Astrocyte of the cerebellum (primary cell): ENCODE measurements at regions not wholly inside any gene's neighbourhood (a gene's known extent, or its start where the extent isn't known, plus 50 kb on each side); places are given as distances from the start of the nearest gene placed in this dataset.

Experiments used
- DNase-seq: peaks from one replicate; pipeline ENCODE4 v3.0.0-alpha.2; 2011; ENCODE audit warnings: low read depth
- H3K4me3 ChIP-seq: 2 replicates; pipeline ENCODE4 v1.5.1; 2011; ENCODE audit warnings: mild to moderate bottlenecking, low read depth, low read length, moderate library complexity
- in situ Hi-C: cut with HindIII; loops from 2 replicates; pipeline ENCODE4 v1.10.0; 2017; ENCODE audit warnings: low sequenced_read_pairs
- TF ChIP-seq, protein P1 (sequence below): IDR thresholded peaks from 2 replicates; pipeline ENCODE4 v1.5.1; 2012; ENCODE audit warnings: low read length, low read depth, moderate library complexity, mild to moderate bottlenecking; ENCODE audit errors: missing control alignments

DNA sequence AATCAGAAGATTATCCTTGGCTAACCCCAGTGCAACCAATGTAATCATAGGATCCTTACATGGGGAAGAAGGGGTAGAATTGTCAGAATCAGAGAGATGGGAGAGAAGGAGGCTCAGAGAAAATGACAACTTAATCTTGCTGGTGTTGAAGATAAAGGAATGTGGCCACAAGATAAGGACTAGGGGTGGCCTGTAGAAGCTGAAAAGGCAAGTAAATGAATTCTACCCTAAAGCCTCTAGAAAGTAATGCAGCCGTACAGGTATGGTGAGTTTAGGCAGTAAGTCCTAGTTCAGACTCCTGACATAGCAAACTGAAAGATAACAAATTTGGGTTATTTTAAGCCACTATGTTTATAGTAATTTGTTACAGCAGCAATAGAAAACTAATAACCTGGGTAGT is 718.5 kb downstream of the SLITRK6 start:
- in situ Hi-C loops = no loop called here

DNA sequence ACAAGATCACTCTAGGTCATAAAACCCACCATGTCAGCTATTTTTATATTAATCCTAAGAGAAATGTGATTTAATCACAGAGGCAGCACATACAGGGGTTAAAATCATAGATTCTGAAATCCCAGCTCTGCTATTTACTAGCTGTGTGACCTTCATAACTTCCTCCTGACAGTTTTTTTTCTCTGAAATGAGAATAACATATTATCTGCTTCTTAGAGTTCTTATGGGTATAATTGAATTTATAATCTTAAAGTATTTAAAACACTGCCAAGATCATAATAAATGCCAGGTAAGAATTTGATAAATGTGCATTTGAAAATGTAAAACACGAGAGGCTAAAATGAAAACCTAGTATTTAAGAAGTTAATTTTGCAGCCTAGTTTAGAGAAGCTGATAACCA is 722.9 kb downstream of the SLITRK6 start:
- no peak overlapping the region for H3K4me3 ChIP-seq
- TF ChIP-seq, protein P1, sequence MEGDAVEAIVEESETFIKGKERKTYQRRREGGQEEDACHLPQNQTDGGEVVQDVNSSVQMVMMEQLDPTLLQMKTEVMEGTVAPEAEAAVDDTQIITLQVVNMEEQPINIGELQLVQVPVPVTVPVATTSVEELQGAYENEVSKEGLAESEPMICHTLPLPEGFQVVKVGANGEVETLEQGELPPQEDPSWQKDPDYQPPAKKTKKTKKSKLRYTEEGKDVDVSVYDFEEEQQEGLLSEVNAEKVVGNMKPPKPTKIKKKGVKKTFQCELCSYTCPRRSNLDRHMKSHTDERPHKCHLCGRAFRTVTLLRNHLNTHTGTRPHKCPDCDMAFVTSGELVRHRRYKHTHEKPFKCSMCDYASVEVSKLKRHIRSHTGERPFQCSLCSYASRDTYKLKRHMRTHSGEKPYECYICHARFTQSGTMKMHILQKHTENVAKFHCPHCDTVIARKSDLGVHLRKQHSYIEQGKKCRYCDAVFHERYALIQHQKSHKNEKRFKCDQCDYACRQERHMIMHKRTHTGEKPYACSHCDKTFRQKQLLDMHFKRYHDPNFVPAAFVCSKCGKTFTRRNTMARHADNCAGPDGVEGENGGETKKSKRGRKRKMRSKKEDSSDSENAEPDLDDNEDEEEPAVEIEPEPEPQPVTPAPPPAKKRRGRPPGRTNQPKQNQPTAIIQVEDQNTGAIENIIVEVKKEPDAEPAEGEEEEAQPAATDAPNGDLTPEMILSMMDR = no peak
- in situ Hi-C loops = no loop called here
- DNase-seq = no peak

More for the DNA sequence above, 718.5 kb downstream of the SLITRK6 start:
- H3K4me3 ChIP-seq = no peak overlapping the region
- no peak for DNase-seq
- TF ChIP-seq, protein P1 = no peak

DNA sequence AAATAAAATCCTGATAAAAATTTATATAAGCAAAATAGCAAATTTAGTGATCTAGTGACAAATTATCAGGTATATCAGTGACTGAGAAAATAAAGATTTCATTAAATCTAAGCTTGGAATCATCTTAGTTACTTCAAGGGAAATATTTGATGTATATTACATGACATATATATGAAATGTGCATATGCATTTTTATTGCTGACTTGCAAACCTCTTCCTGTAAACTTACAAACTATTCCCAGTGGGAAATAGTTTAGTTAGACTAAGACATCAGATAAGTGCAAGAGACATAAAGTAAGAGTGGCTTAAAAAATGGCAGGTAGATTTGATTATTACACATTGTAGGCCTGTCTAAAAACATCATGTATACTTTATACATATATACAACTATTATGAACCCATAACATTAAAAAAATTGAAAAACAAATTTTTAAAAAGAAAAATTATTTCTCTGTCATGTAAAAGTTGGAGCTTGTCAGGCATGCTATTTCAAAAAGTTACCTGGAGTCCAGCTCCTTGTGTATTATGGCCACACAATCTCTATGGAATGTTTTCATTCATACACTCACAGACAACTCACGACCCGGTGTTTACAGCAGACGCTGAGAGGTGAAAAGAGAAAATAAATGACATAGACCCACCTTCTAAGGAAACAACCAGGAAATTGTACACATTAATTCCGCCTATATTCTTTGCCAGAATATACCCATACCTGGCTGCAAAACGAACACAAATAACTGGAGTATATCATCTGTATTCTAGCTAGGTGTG is 724.5 kb downstream of the SLITRK6 start:
- no peak for DNase-seq

DNA sequence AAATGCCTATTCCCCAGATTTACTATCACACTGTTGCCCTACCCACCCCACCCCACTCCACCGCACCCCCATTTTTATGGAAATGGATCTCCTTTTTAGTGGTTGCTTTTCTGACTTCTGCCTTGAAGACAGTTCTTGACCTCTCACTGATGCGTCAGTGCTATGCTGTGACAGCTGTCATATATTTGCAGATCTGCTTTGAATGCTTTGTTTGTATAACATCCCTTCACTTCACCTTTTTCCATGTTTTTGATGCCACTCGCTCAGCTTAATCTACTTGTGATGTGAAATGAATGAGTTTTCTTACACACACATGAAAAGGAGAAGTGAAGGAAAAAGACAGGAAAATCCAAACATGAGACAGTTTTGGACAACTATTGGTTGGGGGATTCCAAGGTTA is 731.0 kb downstream of the SLITRK6 start:
- TF ChIP-seq, protein P1 = no peak
- in situ Hi-C loops = no loop called here

More for the DNA sequence above, 724.5 kb downstream of the SLITRK6 start:
- in situ Hi-C loops = no loop called here
- no peak overlapping the region for H3K4me3 ChIP-seq
- TF ChIP-seq, protein P1 = no peak

DNA sequence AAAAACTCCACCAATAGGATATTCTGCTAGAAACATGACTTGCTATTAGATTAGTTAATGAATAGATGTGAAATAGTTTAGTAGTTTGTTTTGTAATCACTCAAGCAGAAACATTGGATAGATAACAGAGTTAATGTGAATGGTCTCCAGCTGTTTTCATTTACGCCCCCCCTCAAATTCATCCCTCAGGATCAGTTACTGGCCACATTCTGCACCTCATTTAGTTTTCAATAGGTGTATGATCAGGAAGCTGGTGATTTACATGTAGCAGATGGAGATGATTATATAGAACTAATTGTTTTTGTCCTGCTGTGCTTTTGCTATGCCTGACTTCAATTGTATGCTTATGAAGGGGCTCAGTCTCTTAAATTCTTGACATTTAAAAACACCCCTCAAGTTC is 759.0 kb downstream of the SLITRK6 start:
- in situ Hi-C loops = no loop called here
- no peak for DNase-seq
- TF ChIP-seq, protein P1 = no peak

More for the DNA sequence above, 731.0 kb downstream of the SLITRK6 start:
- H3K4me3 ChIP-seq = no peak overlapping the region
- no peak for DNase-seq

DNA sequence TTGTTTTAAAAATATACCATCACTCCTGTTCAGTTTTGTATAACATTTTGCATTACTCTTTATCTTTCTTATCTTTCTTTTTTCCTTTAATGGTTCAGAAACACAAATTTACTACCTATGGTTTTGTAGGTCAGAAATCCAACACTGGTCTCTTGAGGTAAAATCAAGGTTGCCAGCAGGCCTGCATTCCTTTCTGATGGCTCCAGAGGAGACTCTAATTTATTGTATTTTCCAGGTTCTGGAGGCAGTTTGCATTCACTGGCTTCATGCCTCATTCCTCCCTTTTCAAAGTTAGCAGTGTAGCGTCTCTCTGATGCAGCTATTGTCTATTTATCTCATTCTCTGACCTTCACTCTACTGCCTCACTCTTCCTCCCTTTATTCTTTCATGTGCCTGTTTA is 767.4 kb downstream of the SLITRK6 start:
- in situ Hi-C loops = no loop called here
- TF ChIP-seq, protein P1 = no peak
- no peak overlapping the region for H3K4me3 ChIP-seq
- no peak for DNase-seq

More for the DNA sequence above, 759.0 kb downstream of the SLITRK6 start:
- H3K4me3 ChIP-seq = no peak overlapping the region
